GM21381 (cell line): ENCODE measurements at regions not wholly inside any gene's neighbourhood (a gene's known extent, or its start where the extent isn't known, plus 50 kb on each side); places are given as distances from the start of the nearest gene placed in this dataset.
"Not testable (repeated sequence)": the region's sequence is repeated elsewhere in the genome, so short reads cannot be mapped to it uniquely, and the experiment has no call there.

Source experiments
- ATAC-seq: cut with Tn5 transposase; IDR thresholded peaks from one replicate; pipeline ENCODE4 v1.9.1; 2021; ENCODE audit warnings: mild to moderate bottlenecking, moderate library complexity; ENCODE audit not compliant: unreplicated experiment

- no peak for ATAC-seq
These were observed 200.1 kb downstream of the KCNJ2 start for GRCh38 chr17:70369391-70369790.

- no peak for ATAC-seq
These were observed 201.5 kb downstream of the KCNJ2 start for GRCh38 chr17:70370816-70371215.

GRCh38 chr17:70373369-70373768 lies 204.0 kb downstream of the KCNJ2 start:
- ATAC-seq = no peak

GRCh38 chr17:70374496-70374895 lies 205.2 kb downstream of the KCNJ2 start:
- no peak for ATAC-seq

- ATAC-seq = no peak
These were observed 206.1 kb downstream of the KCNJ2 start for GRCh38 chr17:70375406-70375805.

GRCh38 chr17:70375813-70376770 lies 206.8 kb downstream of the KCNJ2 start:
- ATAC-seq = no peak

- no peak for ATAC-seq
These were observed 208.3 kb downstream of the KCNJ2 start for GRCh38 chr17:70377654-70378053.

GRCh38 chr17:70378076-70378475 lies 208.7 kb downstream of the KCNJ2 start:
- no peak for ATAC-seq

- no peak for ATAC-seq
These were observed 210.6 kb downstream of the KCNJ2 start for GRCh38 chr17:70379945-70380344.

- not testable (repeated sequence) for ATAC-seq
These were observed 212.6 kb downstream of the KCNJ2 start for GRCh38 chr17:70381916-70382315.

- ATAC-seq = no peak
These were observed 219.0 kb downstream of the KCNJ2 start for GRCh38 chr17:70388326-70388725.

- not testable (repeated sequence) for ATAC-seq
These were observed 220.0 kb downstream of the KCNJ2 start for GRCh38 chr17:70389232-70389757.

GRCh38 chr17:70390049-70390448 lies 220.7 kb downstream of the KCNJ2 start:
- ATAC-seq = no peak

- no peak for ATAC-seq
These were observed 225.3 kb downstream of the KCNJ2 start for GRCh38 chr17:70394473-70395232.

GRCh38 chr17:70405492-70406220 lies 236.3 kb downstream of the KCNJ2 start:
- no peak for ATAC-seq

GRCh38 chr17:70407506-70407905 lies 238.2 kb downstream of the KCNJ2 start:
- ATAC-seq = no peak

- ATAC-seq = no peak
These were observed 239.4 kb downstream of the KCNJ2 start for GRCh38 chr17:70408768-70409167.

GRCh38 chr17:70414300-70414699 lies 245.0 kb downstream of the KCNJ2 start:
- ATAC-seq = no peak

GRCh38 chr17:70420861-70421445 lies 251.6 kb downstream of the KCNJ2 start:
- no peak for ATAC-seq

- ATAC-seq = no peak
These were observed 253.5 kb downstream of the KCNJ2 start for GRCh38 chr17:70422862-70423261.

GRCh38 chr17:70423562-70423961 lies 254.2 kb downstream of the KCNJ2 start:
- ATAC-seq = no peak
